ENCODE measurements at regions not wholly inside any gene's neighbourhood (a gene's known extent, or its start where the extent isn't known, plus 50 kb on each side); places are given as distances from the start of the nearest gene placed in this dataset.

DNA sequence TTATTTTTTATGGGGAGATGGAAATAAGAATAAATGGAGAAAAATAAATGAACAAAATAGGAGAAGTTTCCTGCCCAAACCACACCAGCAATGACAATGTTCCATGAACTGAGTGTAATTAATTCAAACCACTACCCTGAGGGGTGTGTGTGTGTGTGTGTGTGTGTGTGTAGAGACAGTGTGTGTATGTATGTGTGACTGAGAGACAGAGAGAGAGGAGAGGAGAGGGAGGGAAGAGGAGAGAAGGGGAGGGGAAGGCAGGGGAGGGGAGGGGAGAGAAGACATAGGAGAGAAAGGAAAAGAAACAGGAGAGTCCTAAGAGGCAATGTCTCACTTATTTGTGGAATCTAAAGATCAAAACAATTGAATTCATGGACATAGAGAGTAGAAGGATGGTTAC, 65.0 kb upstream of the POU2AF1 start:
- DNase-seq, result no peak

DNA sequence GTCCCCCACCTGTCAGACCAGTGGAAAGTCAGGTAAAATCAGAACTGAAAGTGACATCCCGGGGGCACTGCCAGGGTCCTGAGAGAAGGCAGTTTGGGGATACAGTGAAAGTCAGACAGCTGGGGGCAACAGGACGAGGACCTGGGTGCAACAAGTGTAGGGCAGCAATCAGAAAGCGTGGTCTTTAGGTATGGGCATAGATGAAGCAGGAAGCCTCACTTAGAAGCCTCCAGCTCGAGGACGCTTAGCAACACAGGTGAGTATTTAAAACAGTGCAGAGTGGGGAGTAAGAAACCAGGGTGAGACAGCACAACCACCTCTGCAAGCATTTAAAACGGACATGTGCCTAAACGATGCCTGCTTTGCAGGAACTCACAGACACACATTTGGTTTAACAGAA, 64.6 kb upstream of the POU2AF1 start:
- DNase-seq, result no peak

DNA sequence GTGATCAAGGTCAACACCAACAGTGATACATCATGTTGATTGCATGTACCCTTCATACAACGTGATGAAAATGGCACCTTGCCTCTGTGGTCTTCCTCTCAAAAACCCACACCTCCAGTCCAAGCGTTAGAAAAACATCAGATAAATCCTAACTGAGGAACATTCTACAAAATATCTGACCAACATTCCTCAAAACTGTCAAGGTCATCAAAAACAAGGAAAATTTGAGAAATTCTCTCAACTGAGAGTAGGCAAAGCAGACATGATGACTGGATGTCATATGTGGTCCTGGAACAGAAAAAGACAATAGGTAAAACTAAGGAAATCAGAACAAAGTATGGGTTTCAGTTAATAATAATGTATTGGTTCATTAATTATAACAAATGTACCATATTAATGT, 64.0 kb upstream of the POU2AF1 start:
- no peak for DNase-seq

GRCh38 chr11:111441443-111441842, 62.4 kb upstream of the POU2AF1 start:
- no peak for DNase-seq

DNA sequence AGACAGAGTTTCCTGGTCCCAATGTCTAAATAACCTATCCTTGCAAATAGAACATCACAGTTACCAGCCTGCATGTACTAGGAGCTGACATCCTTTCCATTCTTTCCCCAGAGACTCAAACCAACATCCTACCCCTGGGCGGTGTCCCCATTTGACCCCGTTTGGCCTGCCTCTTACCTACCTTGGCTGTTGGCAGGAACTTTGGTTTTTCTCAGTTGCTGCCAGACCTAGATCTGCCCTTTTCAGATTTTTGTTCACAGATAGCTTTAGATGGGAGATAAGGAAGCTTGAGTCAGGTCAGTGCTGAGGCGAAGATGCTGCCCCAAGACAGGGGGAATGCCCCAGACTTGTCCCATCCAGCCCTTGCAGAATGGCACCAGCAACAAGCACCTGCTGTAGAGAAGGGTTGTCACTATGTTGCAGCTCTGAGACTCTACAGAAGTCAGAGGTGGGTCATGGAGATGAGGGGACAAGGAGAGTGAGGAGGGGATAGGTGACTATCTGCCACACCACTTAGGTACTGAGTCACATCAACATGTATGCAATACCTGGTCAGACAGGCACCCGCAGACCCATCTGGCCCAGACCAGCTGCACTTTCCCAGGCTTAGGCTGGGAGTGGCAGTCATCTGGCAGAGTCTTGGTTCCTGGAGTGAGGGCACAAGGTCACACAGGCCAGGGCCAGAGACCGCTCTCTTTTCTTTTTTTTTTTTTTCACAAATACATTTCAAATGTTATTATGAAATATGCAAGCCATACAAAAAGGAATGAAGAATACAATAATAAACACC, 61.5 kb upstream of the POU2AF1 start:
- DNase-seq, result no peak

DNA sequence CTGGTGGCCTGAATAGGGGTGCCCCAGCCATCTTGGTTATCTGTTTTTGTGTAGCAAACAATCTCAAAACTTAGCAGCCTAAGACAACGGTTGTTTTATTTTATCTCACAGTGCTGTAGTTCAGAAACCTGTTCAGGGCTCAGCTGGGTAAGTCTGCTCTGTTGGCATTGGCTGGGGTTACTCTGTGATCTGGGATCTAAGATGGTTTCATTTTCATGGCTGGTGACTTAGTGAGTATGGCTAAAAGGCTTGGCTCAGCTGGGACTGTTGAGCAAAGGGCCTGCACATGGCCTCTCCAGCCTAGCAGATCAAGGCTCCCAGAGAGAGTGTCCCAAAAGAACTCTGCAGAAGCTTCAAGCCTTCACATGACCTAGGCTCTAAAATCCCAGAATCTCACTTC, 60.8 kb upstream of the POU2AF1 start:
- no peak for DNase-seq

- DNase-seq, result no peak
Observed at GRCh38 chr11:111438846-111439520, 59.9 kb upstream of the POU2AF1 start.

- no peak for DNase-seq
Observed at GRCh38 chr11:111438168-111438567, 59.1 kb upstream of the POU2AF1 start.

- no peak for DNase-seq
Observed at GRCh38 chr11:111435046-111435698, 56.1 kb upstream of the POU2AF1 start.

GRCh38 chr11:111429066-111429506, 50.0 kb upstream of the POU2AF1 start:
- DNase-seq, result peak; percentile 16
